ENCODE measurements at regions not wholly inside any gene's neighbourhood (a gene's known extent, or its start where the extent isn't known, plus 50 kb on each side); places are given as distances from the start of the nearest gene placed in this dataset.

DNA sequence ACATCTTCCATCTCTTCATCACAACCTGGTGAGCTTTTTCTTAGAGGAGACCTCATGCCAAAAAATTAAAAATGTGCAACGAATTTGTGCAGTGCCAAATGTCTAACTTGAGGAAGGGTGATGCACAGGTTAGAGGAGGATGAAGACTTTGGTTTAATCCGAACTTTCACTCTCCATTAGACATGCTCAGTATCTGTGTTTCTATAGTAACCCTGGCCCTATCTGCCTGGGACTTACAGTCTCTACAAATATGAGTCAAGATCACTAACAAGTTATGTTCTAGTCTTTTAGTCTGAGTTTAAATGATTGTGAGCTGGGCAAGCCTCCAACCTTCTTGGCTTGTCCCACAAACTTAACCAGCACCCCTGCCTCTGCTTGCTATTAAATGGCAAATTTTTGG, 377.0 kb downstream of the BMP2 start:
- Histone ChIP-seq H3K4me1 (no peaks in the 10 kb centered on the region), H3K27me3 (no peaks in the 10 kb centered on the region), H3K4me3 (no peak overlapping the region), H3K36me3 (no peaks in the 10 kb centered on the region), H3K27ac (no peak overlapping the region), H3K9me3 (no peaks in the 10 kb centered on the region)
- DNase-seq = no peak
- no peak for TF ChIP-seq POLR2A (IDR thresholded peaks at IDR 0.05)
- TF ChIP-seq, protein P1, sequence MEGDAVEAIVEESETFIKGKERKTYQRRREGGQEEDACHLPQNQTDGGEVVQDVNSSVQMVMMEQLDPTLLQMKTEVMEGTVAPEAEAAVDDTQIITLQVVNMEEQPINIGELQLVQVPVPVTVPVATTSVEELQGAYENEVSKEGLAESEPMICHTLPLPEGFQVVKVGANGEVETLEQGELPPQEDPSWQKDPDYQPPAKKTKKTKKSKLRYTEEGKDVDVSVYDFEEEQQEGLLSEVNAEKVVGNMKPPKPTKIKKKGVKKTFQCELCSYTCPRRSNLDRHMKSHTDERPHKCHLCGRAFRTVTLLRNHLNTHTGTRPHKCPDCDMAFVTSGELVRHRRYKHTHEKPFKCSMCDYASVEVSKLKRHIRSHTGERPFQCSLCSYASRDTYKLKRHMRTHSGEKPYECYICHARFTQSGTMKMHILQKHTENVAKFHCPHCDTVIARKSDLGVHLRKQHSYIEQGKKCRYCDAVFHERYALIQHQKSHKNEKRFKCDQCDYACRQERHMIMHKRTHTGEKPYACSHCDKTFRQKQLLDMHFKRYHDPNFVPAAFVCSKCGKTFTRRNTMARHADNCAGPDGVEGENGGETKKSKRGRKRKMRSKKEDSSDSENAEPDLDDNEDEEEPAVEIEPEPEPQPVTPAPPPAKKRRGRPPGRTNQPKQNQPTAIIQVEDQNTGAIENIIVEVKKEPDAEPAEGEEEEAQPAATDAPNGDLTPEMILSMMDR (IDR thresholded peaks at IDR 0.05) = no peak

DNA sequence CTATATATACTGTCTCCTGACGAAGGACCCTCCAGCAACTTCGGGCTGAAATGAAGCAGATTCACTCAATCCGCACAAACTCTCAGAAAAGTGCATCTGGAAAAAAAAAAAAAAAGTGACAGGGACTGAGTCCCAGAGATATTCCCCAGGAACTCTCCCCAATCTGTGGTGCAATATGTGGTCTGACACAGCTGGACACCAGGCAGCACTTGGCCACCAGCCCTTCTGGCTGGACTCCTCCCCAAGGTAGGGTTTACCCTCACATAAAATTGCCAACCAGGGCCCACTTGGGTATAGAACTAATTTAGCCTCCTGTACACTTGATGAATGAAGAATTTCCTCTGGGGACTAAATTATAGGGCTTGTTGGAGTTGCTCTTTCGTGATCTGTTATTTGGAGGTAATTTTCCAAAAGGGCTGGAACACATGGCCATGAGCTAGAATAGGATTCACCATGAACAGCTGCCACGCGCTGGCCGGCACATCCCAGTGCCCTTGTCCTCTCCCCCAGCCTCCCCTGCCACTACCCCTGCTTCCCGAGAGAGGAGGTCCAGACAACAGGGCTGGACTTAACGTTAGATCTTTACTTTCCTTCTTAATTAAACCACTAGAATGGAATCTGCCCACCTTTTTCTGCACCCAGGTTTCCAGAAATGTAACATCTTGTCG, 379.2 kb downstream of the BMP2 start:
- H3K4me3 ChIP-seq = no peak overlapping the region

DNA sequence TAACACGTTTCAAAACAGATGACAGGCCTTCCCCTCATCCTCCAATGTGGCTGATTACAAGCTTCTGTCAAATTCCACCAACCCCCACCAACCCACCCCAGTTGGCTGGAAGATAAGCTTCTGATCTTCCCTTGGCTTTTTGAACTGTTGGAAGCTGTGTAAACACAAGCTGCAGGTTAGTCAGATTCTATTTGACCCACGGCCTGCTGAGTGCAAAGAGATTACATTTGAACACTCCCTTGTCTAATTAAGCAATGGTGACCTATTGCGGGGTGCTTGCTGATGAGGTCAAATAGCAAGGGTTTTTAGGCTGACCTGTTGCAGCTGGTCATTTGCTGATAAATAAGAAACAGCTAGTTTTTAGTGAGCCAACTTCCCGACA, 379.7 kb downstream of the BMP2 start:
- DNase-seq = no peak
- H3K4me3 ChIP-seq = no peak overlapping the region
- H3K27me3 ChIP-seq = no peaks in the 10 kb centered on the region
- H3K36me3 ChIP-seq = no peaks in the 10 kb centered on the region
- no peak overlapping the region for H3K27ac ChIP-seq
- TF ChIP-seq, protein P1 (IDR thresholded peaks at IDR 0.05) = no peak
- no peak for TF ChIP-seq POLR2A (IDR thresholded peaks at IDR 0.05)
- H3K4me1 ChIP-seq = no peaks in the 10 kb centered on the region
- H3K9me3 ChIP-seq = no peaks in the 10 kb centered on the region

More for the DNA sequence above, 379.2 kb downstream of the BMP2 start:
- no peak for TF ChIP-seq POLR2A (IDR thresholded peaks at IDR 0.05)
- TF ChIP-seq, protein P1 (IDR thresholded peaks at IDR 0.05) = no peak
- no peaks in the 10 kb centered on the region for H3K4me1 ChIP-seq
- no peaks in the 10 kb centered on the region for H3K36me3 ChIP-seq
- H3K9me3 ChIP-seq = no peaks in the 10 kb centered on the region
- no peak for DNase-seq
- no peaks in the 10 kb centered on the region for H3K27me3 ChIP-seq
- H3K27ac ChIP-seq = no peak overlapping the region

DNA sequence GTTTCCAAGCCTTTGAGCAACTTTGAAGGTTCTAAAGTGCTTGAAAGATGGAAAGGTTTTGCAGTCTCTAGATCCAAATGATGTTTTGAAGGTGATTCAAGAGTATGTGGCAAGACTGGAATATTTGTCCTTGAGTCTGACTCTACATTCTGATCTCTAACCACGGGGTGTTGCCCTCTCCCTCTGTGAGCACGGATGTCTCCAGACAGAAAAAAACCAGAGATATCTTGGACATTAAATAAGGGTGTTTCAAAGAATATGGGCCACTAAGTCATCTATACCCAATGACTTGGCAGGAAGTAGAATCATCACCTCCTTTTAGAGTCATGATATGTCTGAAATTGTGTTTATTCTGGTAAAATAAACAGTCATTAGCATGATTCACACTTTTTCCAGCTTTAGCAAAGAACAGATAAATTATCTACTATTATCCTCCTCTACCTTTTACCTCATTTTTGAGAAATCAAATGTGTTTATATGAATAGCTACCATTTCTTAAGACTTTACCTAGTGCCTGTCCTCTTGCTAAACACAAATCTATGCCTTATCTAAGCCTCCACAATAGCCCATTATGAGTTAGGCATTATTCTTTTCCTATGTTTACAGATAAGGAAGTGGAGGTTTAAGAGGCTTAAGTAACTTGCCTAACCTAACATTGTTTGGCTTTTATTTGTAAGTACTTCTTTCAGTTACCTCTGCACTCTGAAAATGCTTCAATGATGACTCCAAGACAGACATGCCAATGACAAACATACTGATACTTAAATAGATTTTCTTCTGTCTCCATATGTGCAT, 384.4 kb downstream of the BMP2 start:
- Histone ChIP-seq H3K9me3 (no peaks in the 10 kb centered on the region), H3K27ac (no peak overlapping the region), H3K4me1 (no peaks in the 10 kb centered on the region), H3K27me3 (no peaks in the 10 kb centered on the region), H3K4me3 (no peak overlapping the region), H3K36me3 (no peaks in the 10 kb centered on the region)
- DNase-seq = no peak
- TF ChIP-seq, protein P1 (IDR thresholded peaks at IDR 0.05) = no peak
- TF ChIP-seq POLR2A (IDR thresholded peaks at IDR 0.05) = no peak

DNA sequence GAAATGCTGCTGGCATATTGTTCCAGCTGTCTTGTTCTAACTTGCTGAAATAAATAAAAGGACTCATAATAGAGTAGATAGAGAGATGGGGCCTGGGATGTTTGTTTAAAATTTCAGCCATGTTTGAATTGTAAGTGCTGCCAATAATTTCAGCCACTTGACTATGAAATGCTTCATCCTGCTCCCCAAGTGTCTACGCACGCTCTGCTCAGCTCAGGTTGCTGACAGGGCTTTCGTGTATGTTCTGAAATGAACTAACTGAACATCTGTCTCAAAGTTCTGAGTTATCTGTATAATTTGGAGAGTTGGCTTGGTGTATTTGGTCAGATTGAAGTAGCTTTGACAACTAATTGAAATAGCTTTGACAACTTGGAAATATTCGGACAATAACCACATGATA, 387.8 kb downstream of the BMP2 start:
- Histone ChIP-seq H3K27me3 (no peaks in the 10 kb centered on the region), H3K27ac (no peak overlapping the region), H3K36me3 (no peaks in the 10 kb centered on the region), H3K4me1 (no peaks in the 10 kb centered on the region), H3K4me3 (no peak overlapping the region), H3K9me3 (no peaks in the 10 kb centered on the region)
- no peak for DNase-seq
- no peak for TF ChIP-seq POLR2A (IDR thresholded peaks at IDR 0.05)
- TF ChIP-seq, protein P1 (IDR thresholded peaks at IDR 0.05) = no peak

All from Peyer's patch (tissue), 4 donors.